CD14-positive monocyte (primary cell): ENCODE measurements at regions not wholly inside any gene's neighbourhood (a gene's known extent, or its start where the extent isn't known, plus 50 kb on each side); places are given as distances from the start of the nearest gene placed in this dataset.
A peak's percentile ranks its signal among the peaks of the same experiment; 100 is the strongest.
"Not testable (repeated sequence)": the region's sequence is repeated elsewhere in the genome, so short reads cannot be mapped to it uniquely, and the experiment has no call there.

Experiments used
- DNase-seq, 3 donors: peaks; one replicate each; pipeline ENCODE4 v3.0.0-alpha.2; 2011 to 2022
- H2AFZ ChIP-seq: 2 replicates; pipeline ENCODE4 v1.6.0; 2012; ENCODE audit warnings: mild to moderate bottlenecking, low read depth, low read length, inconsistent platforms; ENCODE audit not compliant: insufficient read depth, poor library complexity, severe bottlenecking
- H3K27ac ChIP-seq, 2 donors: 1 replicate in 1 of 2; 2 replicates in 1 of 2; pipeline ENCODE4 v1.5.1; 2012 to 2013; ENCODE audit warnings: low read length in 2 of 2, control low read depth in 1 of 2, inconsistent platforms in 1 of 2, low read depth in 1 of 2, mild to moderate bottlenecking in 1 of 2
- H3K27me3 ChIP-seq, 2 donors: one replicate each; pipeline versions ENCODE4 v1.6.0 to v1.6.1; 2011 to 2013; ENCODE audit warnings: low read length in 2 of 2; ENCODE audit not compliant: control insufficient read depth in 2 of 2, insufficient read depth in 2 of 2
- H3K36me3 ChIP-seq, 2 donors: replicated peaks in 1 of 2; 1 replicate in 1 of 2; 2 replicates in 1 of 2; pipeline versions ENCODE4 v1.5.1 to v1.6.1; 2012 to 2013; ENCODE audit warnings: low read length in 2 of 2, control low read depth in 1 of 2, inconsistent platforms in 1 of 2, mild to moderate bottlenecking in 1 of 2; ENCODE audit not compliant: insufficient read depth in 2 of 2, control insufficient read depth in 1 of 2
- H3K4me1 ChIP-seq, 2 donors: 1 replicate in 1 of 2; 2 replicates in 1 of 2; pipeline versions ENCODE4 v1.5.1 to v1.6.1; 2012 to 2013; ENCODE audit warnings: low read length in 2 of 2, control low read depth in 1 of 2, inconsistent platforms in 1 of 2, mild to moderate bottlenecking in 1 of 2, moderate library complexity in 1 of 2; ENCODE audit not compliant: insufficient read depth in 2 of 2, control insufficient read depth in 1 of 2
- H3K4me2 ChIP-seq: replicated peaks from 2 replicates; pipeline ENCODE3; 2012; ENCODE audit warnings: low read length, moderate library complexity, mild to moderate bottlenecking; ENCODE audit not compliant: poor library complexity, severe bottlenecking; ENCODE audit errors: extremely low read depth
- H3K4me3 ChIP-seq, 3 experiments: fragments of 200-600 bp in 1 of 3; sonication (generic) in 1 of 3; replicated peaks in 1 of 3; 1 replicate in 2 of 3; 2 replicates in 1 of 3; pipeline ENCODE4 v1.5.1; 2011 to 2013; ENCODE audit warnings: low read length in 3 of 3, mild to moderate bottlenecking in 3 of 3, control low read depth in 2 of 3, low read depth in 2 of 3, inconsistent platforms in 1 of 3, moderate library complexity in 1 of 3
- H3K79me2 ChIP-seq: 2 replicates; pipeline ENCODE4 v1.6.0; 2012; ENCODE audit warnings: mild to moderate bottlenecking, control low read depth, inconsistent platforms, low read length, moderate library complexity; ENCODE audit not compliant: insufficient read depth
- H3K9ac ChIP-seq: 2 replicates; pipeline ENCODE4 v1.6.0; 2017; ENCODE audit warnings: low read length, mild to moderate bottlenecking; ENCODE audit not compliant: insufficient read depth, poor library complexity, severe bottlenecking
- H3K9me3 ChIP-seq, 2 donors: replicated peaks in 1 of 2; 1 replicate in 1 of 2; 2 replicates in 1 of 2; pipeline versions ENCODE4 v1.5.1 to v1.6.1; 2012 to 2013; ENCODE audit warnings: low read length in 2 of 2, control low read depth in 1 of 2; ENCODE audit not compliant: control insufficient read depth in 1 of 2, insufficient read depth in 1 of 2
- H4K20me1 ChIP-seq: 2 replicates; pipeline ENCODE4 v1.6.0; 2012; ENCODE audit warnings: mild to moderate bottlenecking, low read length, control low read depth, moderate library complexity; ENCODE audit not compliant: insufficient read depth
- H3K27ac Mint-ChIP-seq, 7 donors: one replicate each; pipeline ENCODE4 v1.8.0; 2020; ENCODE audit warnings: mild to moderate bottlenecking in 7 of 7, mixed read lengths in 7 of 7, moderate library complexity in 6 of 7, inconsistent platforms in 2 of 7
- H3K27me3 Mint-ChIP-seq, 3 donors: one replicate each; pipeline ENCODE4 v1.8.0; 2021 to 2022; ENCODE audit warnings: low read depth in 3 of 3, mild to moderate bottlenecking in 3 of 3, mixed read lengths in 3 of 3, moderate library complexity in 3 of 3, inconsistent platforms in 1 of 3
- H3K36me3 Mint-ChIP-seq, 2 donors: one replicate each; pipeline ENCODE4 v1.8.0; 2020; ENCODE audit warnings: mixed read lengths in 2 of 2, inconsistent platforms in 1 of 2, mild to moderate bottlenecking in 1 of 2
- H3K4me1 Mint-ChIP-seq: one replicate; pipeline ENCODE4 v1.8.0; 2020; ENCODE audit warnings: mild to moderate bottlenecking, mixed read lengths
- H3K4me3 Mint-ChIP-seq, 2 donors: one replicate each; pipeline ENCODE4 v1.8.0; 2020; ENCODE audit warnings: mild to moderate bottlenecking in 2 of 2, mixed read lengths in 2 of 2, moderate library complexity in 1 of 2
- H3K9me3 Mint-ChIP-seq, 7 donors: one replicate each; pipeline ENCODE4 v1.8.0; 2020 to 2022; ENCODE audit warnings: mixed read lengths in 7 of 7, mild to moderate bottlenecking in 6 of 7, moderate library complexity in 6 of 7, inconsistent platforms in 2 of 7
- WGBS: methylation state at CpG from one replicate; pipeline ENCODE4 v1.1.5; 2013; ENCODE audit warnings: missing lambda C conversion rate; ENCODE audit not compliant: insufficient coverage; 5-methylcytosine and 5-hydroxymethylcytosine counted together
- intact Hi-C, 2 donors: fragments of 100-400 bp; cut with micrococcal nuclease; formaldehyde crosslinking; loops; one replicate each; pipeline versions ENCODE4 v1.15.0 to v1.15.1; 2023

- H4K20me1 ChIP-seq, intact Hi-C loops, H3K27me3 Mint-ChIP-seq, H3K4me1 ChIP-seq, H2AFZ ChIP-seq, H3K36me3 ChIP-seq, H3K4me1 Mint-ChIP-seq, H3K79me2 ChIP-seq, H3K4me2 ChIP-seq, H3K9me3 Mint-ChIP-seq, H3K27me3 ChIP-seq, H3K9me3 ChIP-seq, H3K36me3 Mint-ChIP-seq: not testable (repeated sequence)
- peak in 1 of 3 donors; percentile 19 for DNase-seq
- peak overlapping the region; percentile 74 to 92 (median 82) for H3K27ac Mint-ChIP-seq
- Histone ChIP-seq H3K4me3 (peak overlapping the region; percentile 37 to 76 (median 59)), H3K27ac (peak overlapping the region in 1 of 2 donors; percentile 67), H3K9ac (peak overlapping the region; percentile 57)
- WGBS, result 0% methylated on average over 12 of the region's 61 CpGs
- H3K4me3 Mint-ChIP-seq, result peak overlapping the region; percentile 71 to 86
These were observed 56.6 kb upstream of the GOLGA8N start for GRCh38 chr15:32536507-32537172.

- H3K9me3 Mint-ChIP-seq, H3K4me2 ChIP-seq, H3K4me1 Mint-ChIP-seq, H3K9me3 ChIP-seq, H4K20me1 ChIP-seq, H3K27me3 Mint-ChIP-seq, H3K36me3 Mint-ChIP-seq, H3K36me3 ChIP-seq, H3K27ac ChIP-seq, DNase-seq, H3K27me3 ChIP-seq, H3K27ac Mint-ChIP-seq, H3K4me3 Mint-ChIP-seq, H3K4me3 ChIP-seq, H2AFZ ChIP-seq, H3K4me1 ChIP-seq, H3K79me2 ChIP-seq, H3K9ac ChIP-seq, intact Hi-C loops: not testable (repeated sequence)
- no CpG with 5 or more reads among the region's 55 CpGs for WGBS
These were observed 57.2 kb upstream of the GOLGA8N start for GRCh38 chr15:32536057-32536493.

GRCh38 chr15:32535150-32535898, 57.9 kb upstream of the GOLGA8N start:
- H3K27me3 ChIP-seq, H3K27ac ChIP-seq, H3K79me2 ChIP-seq, DNase-seq, H3K27me3 Mint-ChIP-seq, H4K20me1 ChIP-seq, H3K9ac ChIP-seq, intact Hi-C loops, H3K4me2 ChIP-seq, H3K36me3 ChIP-seq, H3K4me3 Mint-ChIP-seq, H3K4me3 ChIP-seq, H3K27ac Mint-ChIP-seq, H3K9me3 Mint-ChIP-seq, H3K9me3 ChIP-seq, H2AFZ ChIP-seq, H3K36me3 Mint-ChIP-seq, H3K4me1 Mint-ChIP-seq, H3K4me1 ChIP-seq: not testable (repeated sequence)
- no CpG with 5 or more reads among the region's 10 CpGs for WGBS

- H4K20me1 ChIP-seq, H3K27me3 ChIP-seq, H3K27me3 Mint-ChIP-seq, H3K27ac Mint-ChIP-seq, H3K9ac ChIP-seq, H2AFZ ChIP-seq, DNase-seq, H3K9me3 ChIP-seq, H3K36me3 Mint-ChIP-seq, H3K36me3 ChIP-seq, H3K9me3 Mint-ChIP-seq, intact Hi-C loops, H3K4me2 ChIP-seq, H3K79me2 ChIP-seq, H3K4me3 ChIP-seq, H3K4me3 Mint-ChIP-seq, H3K27ac ChIP-seq: not testable (repeated sequence)
- peaks cover 13% of the 10 kb centered on the region for H3K4me1 Mint-ChIP-seq
- no CpG with 5 or more reads among the region's 6 CpGs for WGBS
- peaks cover 7 to 10% of the 10 kb centered on the region in 2 donors for H3K4me1 ChIP-seq
These were observed 67.5 kb upstream of the GOLGA8O start for GRCh38 chr15:32522900-32523299.
